HG03520 (cell line): ENCODE measurements at regions not wholly inside any gene's neighbourhood (a gene's known extent, or its start where the extent isn't known, plus 50 kb on each side); places are given as distances from the start of the nearest gene placed in this dataset.

ENCODE experiments used
- ATAC-seq: cut with Tn5 transposase; IDR thresholded peaks from one replicate; pipeline ENCODE4 v1.9.1; 2021; ENCODE audit warnings: mild to moderate bottlenecking, moderate library complexity; ENCODE audit not compliant: unreplicated experiment

- ATAC-seq: no peak
These were observed 332.2 kb downstream of the DYSF start for GRCh38 chr2:71785516-71785981.

- no peak for ATAC-seq
These were observed 331.6 kb downstream of the DYSF start for GRCh38 chr2:71784734-71785511.

DNA sequence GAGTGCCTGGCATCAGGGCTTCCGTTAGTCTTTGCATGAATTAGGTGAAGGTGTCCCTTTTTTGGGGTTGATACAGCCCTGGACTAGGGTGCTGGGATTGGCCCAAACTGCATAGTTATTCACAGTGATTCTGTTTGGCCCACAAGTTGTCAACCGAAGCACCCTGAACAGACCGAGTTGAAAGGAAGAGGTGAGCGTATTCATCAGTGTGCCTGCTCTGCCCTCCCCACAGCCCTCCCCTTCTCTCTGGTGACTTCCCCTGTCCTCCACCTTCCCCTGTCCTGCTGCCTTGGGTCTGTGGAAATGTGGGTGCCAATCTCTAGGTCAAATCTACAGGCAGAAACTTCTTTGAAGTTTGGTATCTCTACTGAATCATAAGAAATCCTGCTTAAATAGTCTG lies 330.5 kb downstream of the DYSF start:
- no peak for ATAC-seq

- ATAC-seq: no peak
These were observed 329.9 kb downstream of the DYSF start for GRCh38 chr2:71783215-71783614.

DNA sequence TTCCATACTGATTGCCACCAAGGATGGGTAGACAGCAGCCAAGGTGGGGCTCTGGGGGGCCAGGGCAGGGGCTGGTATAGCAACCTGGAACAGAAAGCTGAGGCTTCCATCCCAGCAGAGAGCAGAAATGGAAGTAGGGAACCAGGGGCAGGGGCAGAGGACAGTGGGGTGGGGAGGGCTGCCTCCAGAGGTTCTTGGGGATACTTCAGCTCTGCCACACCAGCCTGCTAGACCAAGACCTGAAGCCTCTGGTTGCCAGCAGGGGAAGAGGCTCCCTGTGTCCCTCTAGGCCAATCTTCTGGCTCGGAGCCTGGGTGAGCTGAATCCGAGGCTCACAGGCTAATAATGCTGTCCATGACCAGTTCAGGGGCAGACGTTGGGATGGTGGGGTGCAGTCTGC lies 329.0 kb downstream of the DYSF start:
- no peak for ATAC-seq

- no peak for ATAC-seq
These were observed 328.4 kb downstream of the DYSF start for GRCh38 chr2:71781695-71782228.

- no peak for ATAC-seq
These were observed 326.8 kb downstream of the DYSF start for GRCh38 chr2:71780162-71780561.

GRCh38 chr2:71779774-71780105 lies 326.4 kb downstream of the DYSF start:
- no peak for ATAC-seq

- ATAC-seq: no peak
These were observed 325.8 kb downstream of the DYSF start for GRCh38 chr2:71778936-71779773.

- no peak for ATAC-seq
These were observed 325.2 kb downstream of the DYSF start for GRCh38 chr2:71778514-71778913.

GRCh38 chr2:71777946-71778345 lies 324.6 kb downstream of the DYSF start:
- no peak for ATAC-seq

GRCh38 chr2:71776227-71776626 lies 322.9 kb downstream of the DYSF start:
- no peak for ATAC-seq

- no peak for ATAC-seq
These were observed 319.9 kb downstream of the DYSF start for GRCh38 chr2:71773218-71773617.

DNA sequence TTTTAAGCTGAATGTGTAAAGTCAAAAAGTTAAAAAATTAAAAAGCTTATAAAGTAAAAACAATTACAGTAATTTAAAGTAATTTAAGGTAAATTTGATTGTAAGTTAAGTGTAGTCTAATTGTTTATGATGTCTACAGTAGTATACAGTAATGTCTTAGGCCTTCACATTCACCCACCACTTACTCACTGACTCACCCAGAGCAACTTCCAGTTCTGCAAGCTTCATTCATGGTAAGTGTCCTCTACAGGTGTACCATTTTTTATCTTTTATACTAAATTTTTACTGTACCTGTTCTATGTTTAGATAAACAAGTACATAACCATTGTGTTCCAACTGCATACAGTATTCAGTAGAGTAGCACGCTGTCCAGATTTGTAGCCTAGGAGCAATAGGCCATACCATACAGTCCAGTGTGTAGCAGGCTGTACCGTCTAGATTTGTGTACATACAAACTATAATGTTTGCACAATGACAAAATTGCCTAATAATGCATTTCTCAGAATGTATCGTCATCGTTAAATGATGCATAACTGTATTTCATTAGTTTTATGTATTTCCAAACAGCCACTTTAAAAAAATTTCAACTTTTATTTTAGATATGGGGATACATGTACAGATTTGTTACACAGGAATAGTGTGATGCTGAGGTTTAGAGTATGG lies 319.3 kb downstream of the DYSF start:
- no peak for ATAC-seq

DNA sequence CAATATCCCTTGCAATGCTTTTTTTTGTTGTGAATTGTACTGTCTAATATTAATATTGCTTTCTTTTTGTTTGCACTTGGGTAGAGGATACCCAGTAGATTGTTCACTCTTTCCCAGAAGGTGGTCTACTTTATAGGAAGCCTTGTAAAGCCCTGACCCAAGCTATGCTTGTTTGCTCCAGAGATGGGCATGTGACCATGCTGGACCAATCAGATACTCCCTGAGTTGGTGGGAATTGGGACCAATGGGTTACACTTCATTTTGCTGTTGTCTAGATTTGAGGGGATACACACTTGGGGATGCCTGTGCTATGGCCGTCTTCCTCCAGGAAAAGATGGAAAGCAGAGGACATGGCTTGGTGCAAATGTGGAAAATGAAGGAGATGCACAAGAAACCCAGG lies 314.3 kb downstream of the DYSF start:
- no peak for ATAC-seq

DNA sequence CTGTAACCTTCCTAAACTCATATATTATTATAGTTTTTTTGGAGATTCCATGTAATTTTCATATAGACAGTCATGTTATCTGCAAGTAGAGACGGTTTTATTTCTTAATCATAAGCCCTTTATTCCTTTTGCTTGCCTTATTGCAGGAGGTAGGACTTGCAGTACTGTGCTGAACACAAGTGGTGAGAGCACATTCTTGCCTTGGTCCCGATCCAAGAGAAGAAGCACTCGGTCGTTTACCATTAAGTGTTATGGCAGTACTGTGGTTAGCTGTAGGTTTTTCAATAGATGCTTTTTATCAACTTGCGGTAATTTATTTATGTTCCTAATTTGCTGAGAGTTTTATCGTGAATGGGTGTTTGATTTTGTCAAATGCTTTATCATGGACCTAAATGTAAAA lies 305.7 kb downstream of the DYSF start:
- no peak for ATAC-seq

DNA sequence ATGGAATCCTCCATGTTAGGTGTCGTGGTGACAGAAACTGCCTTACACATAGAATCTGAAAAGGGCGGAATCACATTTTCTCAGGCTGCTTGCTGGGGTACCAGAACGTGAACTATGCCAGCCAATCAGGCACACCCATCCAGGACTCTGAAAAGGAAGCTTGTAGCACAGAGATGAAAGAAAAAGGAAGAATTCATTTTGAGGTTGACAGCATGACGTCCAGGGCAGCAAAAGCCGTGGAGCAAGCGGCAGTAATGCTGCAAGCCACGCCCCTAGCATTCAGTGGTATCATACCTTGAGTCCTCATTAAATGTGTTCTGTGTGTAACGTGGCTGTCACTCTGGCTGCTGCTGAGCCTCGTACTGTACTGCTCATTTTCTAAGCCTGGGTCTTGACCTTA lies 304.0 kb downstream of the DYSF start:
- ATAC-seq: no peak

DNA sequence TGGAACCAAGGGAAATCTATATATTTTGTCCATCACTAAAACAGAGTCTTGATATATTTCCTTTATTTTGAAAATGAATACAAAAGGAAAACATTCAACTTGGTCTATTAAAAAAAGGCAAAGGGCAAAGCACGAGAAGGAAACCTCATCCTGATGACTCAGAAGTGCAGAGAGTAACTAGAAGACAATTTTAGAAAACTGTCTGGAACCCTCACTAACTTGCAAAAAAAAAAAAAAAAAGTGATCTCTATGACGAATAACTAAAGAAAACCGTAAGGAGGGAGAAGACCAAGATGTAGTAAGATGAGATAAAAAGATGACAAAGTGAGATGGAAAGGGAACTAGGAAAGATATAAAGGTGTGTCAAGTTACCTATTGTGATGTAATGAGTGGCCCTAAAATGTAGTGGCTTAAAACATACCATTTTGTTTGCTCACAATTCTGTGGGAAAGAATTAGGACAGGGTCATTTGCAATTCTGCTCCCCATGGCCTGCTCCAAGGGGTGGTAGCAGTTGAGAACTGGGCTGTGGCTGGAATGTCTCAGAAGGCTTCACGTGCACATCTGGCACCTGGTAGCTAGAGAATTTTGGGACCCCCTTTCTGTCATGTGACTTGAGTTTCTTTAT lies 303.0 kb downstream of the DYSF start:
- no peak for ATAC-seq

- no peak for ATAC-seq
These were observed 298.2 kb downstream of the DYSF start for GRCh38 chr2:71751590-71751989.

DNA sequence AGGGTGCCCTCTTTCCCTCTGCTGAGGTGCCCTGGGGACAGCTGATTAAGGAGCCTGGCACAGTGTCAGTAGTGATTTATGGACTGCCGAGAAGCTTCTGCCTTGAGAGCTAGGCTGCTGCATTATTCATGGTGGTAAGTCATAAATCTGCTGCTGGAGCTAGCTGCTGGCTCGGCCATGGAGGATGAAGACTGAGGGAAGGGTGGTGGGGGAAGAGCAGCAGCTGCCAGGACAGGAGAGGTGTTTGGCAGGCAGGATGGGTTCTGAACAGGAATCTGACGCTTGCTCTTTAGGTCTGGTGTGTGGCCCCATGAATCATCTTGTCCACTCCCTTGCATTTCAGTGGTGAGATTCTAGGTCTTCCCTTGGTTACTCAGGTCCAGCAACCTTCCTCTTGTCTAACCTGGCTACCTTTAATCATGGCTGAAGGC lies 296.3 kb downstream of the DYSF start:
- no peak for ATAC-seq

- no peak for ATAC-seq
These were observed 294.9 kb downstream of the DYSF start for GRCh38 chr2:71748227-71748626.
